ENCODE measurements at regions not wholly inside any gene's neighbourhood (a gene's known extent, or its start where the extent isn't known, plus 50 kb on each side); places are given as distances from the start of the nearest gene placed in this dataset.

DNA sequence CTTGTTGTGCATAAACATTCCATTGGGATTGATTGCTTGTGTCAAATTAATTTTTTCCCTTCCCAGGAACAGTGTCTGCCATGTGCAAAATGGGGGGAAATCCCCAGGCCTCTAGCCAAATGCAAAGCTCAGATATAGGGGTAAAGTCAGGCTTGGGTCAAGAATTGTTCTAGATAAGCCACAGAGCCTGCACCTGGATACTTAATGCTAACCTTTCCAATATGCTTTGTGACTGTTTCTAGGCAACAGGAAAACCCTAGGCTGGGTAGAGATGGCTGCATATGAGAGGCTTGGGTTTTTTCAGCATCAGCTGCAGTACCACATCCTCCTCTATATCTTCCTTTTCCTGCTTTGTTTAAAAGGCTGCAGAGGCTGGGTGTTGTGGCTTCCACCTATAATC lies 61.9 kb upstream of the ROPN1 start:
- H2AFZ ChIP-seq = no peak overlapping the region
- no peak overlapping the region for H3K27ac ChIP-seq
- H3K79me2 ChIP-seq = peaks cover 9% of the 10 kb centered on the region
- H3K36me3 ChIP-seq (ENCODE audit: control insufficient read depth, insufficient read depth, low read length) = no peaks in the 10 kb centered on the region
- H3K4me2 ChIP-seq (ENCODE audit: low read length) = no peak overlapping the region
- TF ChIP-seq, protein P1, sequence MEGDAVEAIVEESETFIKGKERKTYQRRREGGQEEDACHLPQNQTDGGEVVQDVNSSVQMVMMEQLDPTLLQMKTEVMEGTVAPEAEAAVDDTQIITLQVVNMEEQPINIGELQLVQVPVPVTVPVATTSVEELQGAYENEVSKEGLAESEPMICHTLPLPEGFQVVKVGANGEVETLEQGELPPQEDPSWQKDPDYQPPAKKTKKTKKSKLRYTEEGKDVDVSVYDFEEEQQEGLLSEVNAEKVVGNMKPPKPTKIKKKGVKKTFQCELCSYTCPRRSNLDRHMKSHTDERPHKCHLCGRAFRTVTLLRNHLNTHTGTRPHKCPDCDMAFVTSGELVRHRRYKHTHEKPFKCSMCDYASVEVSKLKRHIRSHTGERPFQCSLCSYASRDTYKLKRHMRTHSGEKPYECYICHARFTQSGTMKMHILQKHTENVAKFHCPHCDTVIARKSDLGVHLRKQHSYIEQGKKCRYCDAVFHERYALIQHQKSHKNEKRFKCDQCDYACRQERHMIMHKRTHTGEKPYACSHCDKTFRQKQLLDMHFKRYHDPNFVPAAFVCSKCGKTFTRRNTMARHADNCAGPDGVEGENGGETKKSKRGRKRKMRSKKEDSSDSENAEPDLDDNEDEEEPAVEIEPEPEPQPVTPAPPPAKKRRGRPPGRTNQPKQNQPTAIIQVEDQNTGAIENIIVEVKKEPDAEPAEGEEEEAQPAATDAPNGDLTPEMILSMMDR (IDR thresholded peaks at IDR 0.05) = no peak
- no peaks in the 10 kb centered on the region for H3K9me3 ChIP-seq (ENCODE audit: control insufficient read depth, low read length)
- H3K9ac ChIP-seq = no peak overlapping the region
- H3K27me3 ChIP-seq (ENCODE audit: control insufficient read depth, insufficient read depth, low read length) = no peaks in the 10 kb centered on the region
- H3K4me1 ChIP-seq = peaks cover 11% of the 10 kb centered on the region
- H3K4me3 ChIP-seq (ENCODE audit: low read depth, low read length) = no peak overlapping the region

DNA sequence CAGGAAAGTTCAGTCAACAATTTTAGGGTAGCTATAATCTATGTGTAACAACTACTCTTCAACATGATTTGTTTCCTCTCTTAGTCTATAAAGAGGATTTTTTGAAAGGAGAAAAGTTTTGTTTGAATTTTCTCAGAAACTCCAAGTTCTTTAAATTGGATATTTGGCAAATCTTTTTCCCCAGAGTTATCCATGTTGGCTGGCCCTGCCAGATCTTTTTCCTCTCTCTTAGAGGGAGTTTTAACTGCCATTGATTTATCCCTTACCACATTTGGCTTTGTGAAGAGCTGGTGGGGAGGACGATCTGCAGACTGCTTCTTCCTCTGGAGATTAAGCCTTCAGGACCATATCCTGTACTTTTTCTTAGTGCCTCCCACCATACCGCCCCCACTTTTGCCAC lies 64.9 kb upstream of the ROPN1 start:
- Histone ChIP-seq H3K9ac (no peak overlapping the region), H2AFZ (no peak overlapping the region), H3K27me3 (ENCODE audit: control insufficient read depth, insufficient read depth, low read length) (no peaks in the 10 kb centered on the region), H3K9me3 (ENCODE audit: control insufficient read depth, low read length) (no peaks in the 10 kb centered on the region), H3K27ac (no peak overlapping the region), H3K36me3 (ENCODE audit: control insufficient read depth, insufficient read depth, low read length) (no peaks in the 10 kb centered on the region), H3K4me2 (ENCODE audit: low read length) (no peak overlapping the region), H3K4me3 (ENCODE audit: low read depth, low read length) (no peak overlapping the region), H3K79me2 (peaks cover 14% of the 10 kb centered on the region), H3K4me1 (peaks cover 27% of the 10 kb centered on the region)
- TF ChIP-seq, protein P1 (IDR thresholded peaks at IDR 0.05) = no peak

DNA sequence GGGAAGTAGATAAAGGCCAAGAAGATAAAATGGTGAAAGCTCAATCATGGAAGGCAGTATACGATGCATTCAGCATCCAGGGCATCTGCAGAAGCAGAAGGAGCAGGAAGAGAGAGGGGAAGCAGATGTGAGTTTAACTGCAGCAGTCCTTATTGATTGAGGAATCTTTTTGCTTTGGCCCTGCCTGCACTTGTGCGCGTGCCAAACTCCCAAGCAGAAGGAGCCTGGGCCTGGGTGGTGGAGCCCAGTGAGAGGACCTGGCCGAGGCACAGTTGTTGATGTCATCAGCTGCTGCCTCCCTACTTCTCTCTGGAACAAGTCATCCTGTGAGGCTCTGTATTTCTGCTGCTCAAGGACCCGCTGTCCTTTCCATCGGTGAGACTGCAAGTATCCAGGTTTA lies 65.5 kb upstream of the ROPN1 start:
- Histone ChIP-seq H3K9me3 (ENCODE audit: control insufficient read depth, low read length) (no peaks in the 10 kb centered on the region), H3K36me3 (ENCODE audit: control insufficient read depth, insufficient read depth, low read length) (no peaks in the 10 kb centered on the region), H2AFZ (no peak overlapping the region), H3K4me3 (ENCODE audit: low read depth, low read length) (no peak overlapping the region), H3K27me3 (ENCODE audit: control insufficient read depth, insufficient read depth, low read length) (no peaks in the 10 kb centered on the region), H3K4me2 (ENCODE audit: low read length) (no peak overlapping the region), H3K27ac (no peak overlapping the region), H3K4me1 (peaks cover 33% of the 10 kb centered on the region), H3K79me2 (peaks cover 16% of the 10 kb centered on the region), H3K9ac (no peak overlapping the region)
- TF ChIP-seq, protein P1 (IDR thresholded peaks at IDR 0.05) = no peak

DNA sequence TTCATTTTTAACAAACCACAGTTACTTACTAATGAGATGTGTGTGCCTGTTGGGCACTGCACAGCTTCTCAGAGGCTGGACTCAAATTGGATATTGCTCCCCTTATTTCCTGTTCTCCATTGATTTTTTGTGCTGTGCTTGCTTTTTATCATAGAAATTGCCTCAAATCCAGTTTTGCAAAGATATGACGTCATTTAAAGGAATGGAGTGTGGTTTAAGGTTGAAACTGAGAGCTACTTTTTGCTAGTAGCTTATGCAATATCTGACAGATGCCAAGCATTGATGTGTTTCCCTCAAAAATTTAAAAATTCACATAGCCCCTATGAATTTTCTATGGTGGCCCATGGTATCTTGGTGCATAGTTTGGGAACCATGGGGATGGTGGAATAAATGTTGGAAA lies 67.7 kb upstream of the ROPN1 start:
- H3K9me3 ChIP-seq (ENCODE audit: control insufficient read depth, low read length) = no peaks in the 10 kb centered on the region
- peaks cover 54% of the 10 kb centered on the region for H3K4me1 ChIP-seq
- no peaks in the 10 kb centered on the region for H3K36me3 ChIP-seq (ENCODE audit: control insufficient read depth, insufficient read depth, low read length)
- no peaks in the 10 kb centered on the region for H3K27me3 ChIP-seq (ENCODE audit: control insufficient read depth, insufficient read depth, low read length)
- H3K4me3 ChIP-seq (ENCODE audit: low read depth, low read length) = no peak overlapping the region
- no peak overlapping the region for H3K4me2 ChIP-seq (ENCODE audit: low read length)
- H3K9ac ChIP-seq = no peak overlapping the region
- H3K27ac ChIP-seq = no peak overlapping the region
- no peak overlapping the region for H2AFZ ChIP-seq
- TF ChIP-seq, protein P1 (IDR thresholded peaks at IDR 0.05) = no peak
- H3K79me2 ChIP-seq = peaks cover 28% of the 10 kb centered on the region

DNA sequence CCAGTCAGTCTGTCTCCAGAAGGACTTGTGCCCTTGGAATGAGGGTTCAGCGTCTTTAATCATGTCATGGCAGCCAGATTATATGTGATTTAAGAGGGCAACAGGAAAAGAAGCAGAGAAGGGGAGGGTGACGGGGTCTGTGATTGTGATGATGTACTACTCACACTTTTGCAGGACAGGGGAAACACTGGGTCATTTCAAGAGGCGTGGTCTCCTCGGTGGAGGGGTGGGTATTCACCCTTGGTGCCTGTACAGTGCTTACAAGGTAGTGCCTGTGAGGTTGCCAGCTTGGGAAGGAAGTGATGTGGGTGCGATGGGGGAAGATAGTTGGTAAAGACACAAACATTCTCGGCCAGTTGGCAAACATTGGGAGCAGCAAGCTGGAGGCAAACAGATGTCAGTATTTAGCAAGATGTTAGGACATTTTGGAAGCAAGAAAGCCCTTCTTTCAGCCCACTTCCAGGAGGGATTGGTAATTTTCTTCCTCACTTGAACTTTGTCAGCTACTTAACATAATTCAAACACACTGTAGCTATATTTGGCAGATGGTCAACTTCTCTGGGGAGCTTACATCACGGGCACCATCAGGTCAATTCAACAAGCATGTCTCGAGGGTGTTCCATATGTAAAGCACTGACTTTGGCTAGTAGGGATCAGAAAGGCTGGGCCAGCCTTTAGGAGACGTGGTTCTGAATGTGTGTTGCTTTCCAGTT lies 71.4 kb upstream of the ROPN1 start:
- H3K27me3 ChIP-seq (ENCODE audit: control insufficient read depth, insufficient read depth, low read length) = no peaks in the 10 kb centered on the region
- H3K79me2 ChIP-seq = peaks cover 24% of the 10 kb centered on the region
- TF ChIP-seq, protein P1 (IDR thresholded peaks at IDR 0.05) = no peak
- H3K36me3 ChIP-seq (ENCODE audit: control insufficient read depth, insufficient read depth, low read length) = no peaks in the 10 kb centered on the region
- H3K4me2 ChIP-seq (ENCODE audit: low read length) = no peak overlapping the region
- peak overlapping the region; percentile 62 for H3K27ac ChIP-seq
- peak overlapping the region; percentile 59 for H2AFZ ChIP-seq
- H3K4me3 ChIP-seq (ENCODE audit: low read depth, low read length) = no peak overlapping the region
- no peak overlapping the region for H3K9ac ChIP-seq
- H3K4me1 ChIP-seq = peaks cover 74% of the 10 kb centered on the region
- H3K9me3 ChIP-seq (ENCODE audit: control insufficient read depth, low read length) = no peaks in the 10 kb centered on the region

All from parathyroid adenoma (tissue), 2 donors.